Activated CD4-positive, alpha-beta T cell treated with anti-CD3 and anti-CD28 coated beads for 48 hours (primary cell): ENCODE measurements at regions not wholly inside any gene's neighbourhood (a gene's known extent, or its start where the extent isn't known, plus 50 kb on each side); places are given as distances from the start of the nearest gene placed in this dataset.
"Not testable (repeated sequence)": the region's sequence is repeated elsewhere in the genome, so short reads cannot be mapped to it uniquely, and the experiment has no call there.

Experiments
- DNase-seq: peaks from one replicate; pipeline ENCODE4 v3.0.0-alpha.2; 2020

DNA sequence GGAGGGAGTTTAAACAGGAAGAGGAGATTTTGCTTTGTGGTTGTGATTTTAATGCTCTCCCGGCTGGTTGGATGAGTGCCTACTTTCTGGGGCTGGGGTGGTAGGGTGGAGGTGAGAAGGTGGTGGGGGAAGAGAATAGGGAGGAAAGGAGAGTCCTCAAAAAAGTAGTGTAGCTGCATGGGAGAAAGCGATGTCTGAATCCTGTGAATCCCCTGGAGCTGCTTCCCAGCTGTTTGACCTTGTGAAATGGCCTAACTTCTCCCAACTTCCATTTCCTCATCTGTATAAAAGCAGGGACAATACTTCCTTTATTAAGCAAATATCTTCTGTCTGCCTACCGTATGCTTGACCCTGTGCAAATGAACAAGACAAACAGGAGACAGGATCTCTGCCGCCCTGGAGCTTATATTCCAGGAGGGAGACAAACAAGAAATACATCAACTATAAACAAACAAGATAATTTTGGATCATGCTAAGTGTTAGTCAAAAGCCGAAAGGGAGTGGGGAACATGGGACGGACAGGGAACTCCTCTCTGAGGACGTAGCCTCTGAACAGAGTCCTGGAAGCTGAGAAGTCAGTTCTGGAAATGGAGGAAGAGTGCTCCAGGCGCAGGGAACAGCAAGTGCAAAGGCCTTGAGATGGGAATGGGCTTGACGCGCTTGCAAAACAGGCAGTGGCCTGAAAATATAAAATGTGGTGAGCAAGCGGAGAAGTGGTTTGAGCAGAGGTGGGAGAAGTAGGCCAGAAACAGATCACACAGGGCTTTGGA lies 103.5 kb downstream of the SPRY4 start:
- DNase-seq: no peak

DNA sequence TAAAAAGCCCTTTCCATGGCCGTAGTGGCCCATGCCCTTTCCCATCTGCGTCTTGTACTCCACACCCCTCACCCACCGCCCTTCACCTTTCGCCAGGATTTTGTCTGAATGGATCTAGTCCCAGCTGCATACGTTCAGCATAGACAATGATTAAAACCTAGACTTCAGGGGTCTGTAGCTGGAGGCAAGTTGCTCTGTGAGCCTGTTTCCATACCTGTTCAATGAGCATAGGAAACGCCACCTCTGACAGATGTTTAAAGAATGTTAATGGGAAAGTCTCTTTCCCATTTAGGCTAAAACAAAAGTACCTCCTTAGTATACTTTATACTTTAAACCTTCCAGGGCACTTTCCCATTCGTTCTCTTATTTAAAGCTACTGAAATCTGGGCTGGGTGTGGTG lies 105.7 kb downstream of the SPRY4 start:
- no peak for DNase-seq

- DNase-seq: no peak
These were observed 107.9 kb downstream of the SPRY4 start for GRCh38 chr5:142216931-142217330.

DNA sequence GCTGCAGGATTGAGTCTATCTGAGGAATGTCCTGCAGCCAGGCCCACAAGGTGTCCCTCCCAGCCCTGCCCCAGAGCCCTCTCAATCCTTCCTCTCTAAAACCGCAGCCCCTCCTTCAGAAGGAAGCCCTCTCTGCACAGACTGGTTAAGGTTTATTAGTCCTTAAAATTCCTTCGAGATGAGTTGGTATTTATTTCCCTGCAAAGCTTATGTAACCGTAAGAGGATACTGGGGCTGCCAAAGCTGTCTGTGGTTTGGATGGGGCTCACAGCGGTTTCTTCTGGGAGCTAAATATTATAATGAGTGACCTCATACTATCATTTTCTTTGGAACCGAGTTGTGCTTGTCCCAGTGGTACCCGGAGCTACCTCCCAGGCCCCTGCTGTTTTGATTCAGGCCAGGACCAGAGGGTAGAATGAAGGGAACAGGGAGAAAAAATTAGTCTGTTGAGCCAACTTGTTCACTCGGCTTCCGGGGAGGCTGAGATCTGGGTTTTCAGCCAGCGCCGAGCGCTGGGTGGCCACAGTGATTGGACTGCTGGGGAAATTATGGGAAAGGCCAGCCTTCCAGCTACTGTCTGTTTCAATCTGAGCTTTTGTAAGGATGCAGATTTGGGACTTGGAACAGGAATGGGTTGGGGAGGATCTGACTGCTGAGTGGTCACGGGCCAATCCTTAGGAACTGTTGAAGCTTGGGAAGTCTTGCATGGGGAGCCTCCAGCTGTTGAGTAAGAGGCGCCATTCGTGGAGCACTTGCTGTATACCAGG lies 107.5 kb downstream of the NDFIP1 start:
- no peak for DNase-seq

DNA sequence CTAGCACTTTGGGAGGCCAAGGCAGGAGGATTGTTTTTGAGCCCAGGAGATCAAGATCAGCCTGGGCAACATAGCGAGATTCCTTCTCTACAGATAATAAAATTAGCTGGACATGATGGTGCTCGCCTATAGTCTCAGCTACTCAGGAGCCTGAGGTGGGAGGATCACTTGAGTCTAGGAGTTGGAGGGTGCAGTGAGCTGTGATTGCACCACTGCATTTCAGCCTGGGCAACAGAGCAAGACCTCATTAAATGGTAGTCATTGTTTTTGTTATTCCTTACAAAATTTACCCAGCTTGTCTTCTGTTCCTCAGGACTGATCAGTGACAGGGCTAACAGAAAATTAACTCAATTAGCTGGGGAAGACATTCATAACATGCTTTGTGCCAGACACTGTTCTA lies 104.5 kb downstream of the NDFIP1 start:
- no peak for DNase-seq

- DNase-seq: no peak
These were observed 103.3 kb downstream of the NDFIP1 start for GRCh38 chr5:142211918-142212317.

DNA sequence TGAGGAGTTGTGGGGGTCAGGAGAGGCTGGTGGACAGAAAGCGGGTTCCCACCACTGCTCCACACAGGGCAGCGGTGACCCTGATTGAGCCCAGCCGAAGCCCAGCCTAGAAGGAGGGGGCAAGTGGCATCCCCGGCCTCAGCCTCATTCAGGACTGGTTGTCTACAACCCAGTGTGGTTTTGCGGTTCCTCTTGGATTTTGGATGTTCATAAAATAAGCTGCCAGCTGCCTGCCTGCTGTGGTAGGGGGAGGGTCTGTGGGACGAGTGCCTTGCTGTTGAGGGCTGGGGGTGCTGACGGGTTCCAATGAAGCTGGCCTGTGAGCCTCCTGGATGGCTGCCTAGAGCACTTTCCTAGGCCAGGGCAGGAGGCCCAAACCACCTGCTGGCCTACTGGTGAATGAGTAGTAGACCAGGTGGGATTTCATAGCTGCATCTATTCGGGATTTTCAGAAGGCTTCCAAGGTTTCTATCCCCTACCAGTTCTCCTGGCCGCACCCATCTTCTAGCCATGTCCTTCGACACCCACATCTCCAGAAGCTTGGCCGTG lies 102.4 kb downstream of the NDFIP1 start:
- DNase-seq: no peak

GRCh38 chr5:142210011-142210410 lies 101.4 kb downstream of the NDFIP1 start:
- no peak for DNase-seq

DNA sequence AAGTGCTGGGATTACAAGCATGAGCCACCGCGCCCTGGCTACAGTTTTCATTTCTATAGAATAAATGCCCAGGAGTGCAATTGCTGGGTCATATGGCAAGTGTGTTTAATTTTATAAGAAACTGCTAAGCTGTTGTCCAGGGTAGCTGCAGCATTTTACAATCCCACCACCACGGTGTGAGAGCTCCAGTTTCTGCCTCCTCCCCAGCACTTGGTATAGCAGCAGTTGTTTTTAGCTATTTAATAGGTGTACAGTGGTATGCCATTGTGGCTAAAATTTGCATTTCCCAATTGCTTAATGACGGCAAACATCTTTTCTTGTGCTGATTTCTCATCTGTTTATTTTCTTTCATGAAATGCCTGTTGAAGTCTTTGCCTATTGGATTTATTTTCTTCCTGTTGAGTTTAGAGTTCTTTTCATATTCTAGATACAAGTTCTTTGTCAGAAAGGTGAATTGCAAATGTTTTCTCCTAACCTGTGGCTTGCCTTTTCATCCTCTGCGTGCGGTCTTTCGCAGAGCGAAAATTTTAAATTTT lies 100.3 kb downstream of the NDFIP1 start:
- no peak for DNase-seq

DNA sequence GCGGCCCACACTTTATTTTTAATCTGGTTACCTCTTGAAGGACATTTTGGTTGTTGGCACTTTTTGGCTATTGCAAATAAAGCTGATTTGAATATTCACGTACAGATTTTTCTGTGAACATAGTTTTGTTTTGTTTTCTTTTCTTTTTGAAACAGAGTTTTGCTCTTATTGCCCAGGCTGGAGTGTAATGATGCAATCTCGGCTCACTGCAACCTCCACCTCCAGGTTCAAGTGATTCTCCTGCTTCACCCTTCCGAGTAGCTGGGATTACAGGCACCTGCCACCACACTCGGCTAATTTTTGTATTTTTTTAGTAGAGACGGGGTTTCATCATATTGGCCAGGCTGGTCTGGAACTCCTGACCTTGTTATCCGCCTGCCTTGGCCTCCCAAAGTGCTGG lies 99.7 kb downstream of the NDFIP1 start:
- DNase-seq: not testable (repeated sequence)

DNA sequence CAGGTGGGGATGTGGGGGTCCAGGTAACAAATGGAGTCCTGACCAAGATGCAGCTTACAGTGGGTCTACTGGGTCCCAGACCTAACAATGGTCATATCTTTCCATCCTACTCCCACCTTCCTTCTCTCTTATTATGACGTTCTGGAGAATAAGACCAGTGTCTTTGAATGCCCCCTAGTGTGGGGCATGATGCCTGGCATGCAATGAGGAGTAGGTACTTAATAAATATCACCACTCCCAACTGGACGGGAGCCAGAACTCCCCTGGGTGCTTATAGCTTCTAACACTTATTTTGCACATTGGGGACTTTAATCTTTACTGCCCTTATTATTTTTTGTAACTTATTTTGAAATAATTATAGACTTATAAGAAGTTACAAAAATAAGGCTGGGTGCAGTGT lies 98.2 kb downstream of the NDFIP1 start:
- no peak for DNase-seq

DNA sequence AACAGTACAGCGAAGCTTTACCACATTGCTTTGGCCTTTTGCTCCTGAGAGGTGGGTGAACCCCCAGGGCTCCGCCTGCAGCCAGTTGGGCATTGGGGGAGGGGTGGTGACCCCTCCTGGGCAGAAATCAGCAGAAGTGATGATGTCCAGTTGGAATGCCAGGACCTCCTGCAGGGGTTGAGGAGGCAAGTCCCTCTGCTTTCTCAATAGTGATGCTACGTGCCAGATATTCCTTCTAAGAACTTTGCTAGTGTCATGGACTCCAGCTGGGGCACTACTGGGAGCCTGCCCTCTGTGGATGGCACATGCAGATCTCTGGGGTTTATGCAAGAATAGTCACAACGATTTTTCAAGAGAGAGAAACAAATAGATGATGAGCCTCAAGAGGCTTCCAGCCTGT lies 95.6 kb downstream of the NDFIP1 start:
- DNase-seq: no peak
